H1 (cell line): ENCODE measurements at regions not wholly inside any gene's neighbourhood (a gene's known extent, or its start where the extent isn't known, plus 50 kb on each side); places are given as distances from the start of the nearest gene placed in this dataset.

Experiments used
- CTCF ChIA-PET: fragments of 300-600 bp; sonication (Branson Sonifier 250); formaldehyde crosslinking; loops from one replicate; lab custom pipeline; 2021; ENCODE audit not compliant: partially characterized antibody; lab: Charles Lee
- POLR2A ChIA-PET: fragments of 300-600 bp; sonication (Branson Sonifier 250); formaldehyde crosslinking; loops from one replicate; lab custom pipeline; 2021; ENCODE audit warnings: inconsistent platforms; ENCODE audit not compliant: partially characterized antibody; lab: Charles Lee
- DNase-seq, 2 experiments: peaks; one replicate each; pipeline versions ENCODE4 v3.0.0 to v3.0.0-alpha.2; 2010 to 2022; ENCODE audit warnings: low spot score in 2 of 2, low read depth in 1 of 2, mixed read lengths in 1 of 2
- FAIRE-seq: peaks from 2 replicates; lab custom pipeline; 2011; peaks lifted over from hg19 to GRCh38; lab: Jason Lieb, UNC
- H2AFZ ChIP-seq: 2 replicates; pipeline ENCODE4 v1.8.1; 2012; ENCODE audit warnings: low read length, inconsistent platforms
- H2AK5ac ChIP-seq: 2 replicates; pipeline ENCODE4 v1.6.1; 2013; ENCODE audit warnings: low read depth, low read length
- H2BK120ac ChIP-seq: replicated peaks from 2 replicates; pipeline ENCODE3; 2013; ENCODE audit warnings: low read depth, low read length, inconsistent platforms
- H2BK12ac ChIP-seq: 2 replicates; pipeline ENCODE4 v1.6.1; 2013; ENCODE audit warnings: low read depth, low read length
- H2BK15ac ChIP-seq: 2 replicates; pipeline ENCODE4 v1.6.1; 2013; ENCODE audit warnings: low read length
- H2BK20ac ChIP-seq: 2 replicates; pipeline ENCODE4 v1.6.1; 2013; ENCODE audit warnings: low read length
- H2BK5ac ChIP-seq: 2 replicates; pipeline ENCODE4 v1.6.1; 2013; ENCODE audit warnings: low read depth, low read length
- H3K14ac ChIP-seq: 2 replicates; pipeline ENCODE4 v1.6.1; 2013; ENCODE audit warnings: inconsistent platforms; ENCODE audit not compliant: insufficient read length
- H3K18ac ChIP-seq: 2 replicates; pipeline ENCODE4 v1.6.1; 2013; ENCODE audit warnings: low read length; ENCODE audit errors: extremely low read depth
- H3K23ac ChIP-seq: 2 replicates; pipeline ENCODE4 v1.6.1; 2013; ENCODE audit warnings: inconsistent platforms; ENCODE audit not compliant: insufficient read length
- H3K23me2 ChIP-seq: 2 replicates; pipeline ENCODE4 v1.6.1; 2013; ENCODE audit warnings: low read depth, low read length
- H3K27ac ChIP-seq: 2 replicates; pipeline ENCODE4 v1.6.1; 2011; ENCODE audit warnings: low read depth, low read length, inconsistent platforms
- H3K27me3 ChIP-seq, 4 experiments: replicated peaks in 1 of 4; 1 replicate in 1 of 4; 2 replicates in 3 of 4; pipeline versions ENCODE4 v1.6.1 to v1.8.1; 2011 to 2013; ENCODE audit warnings: low read length in 3 of 4, mild to moderate bottlenecking in 3 of 4, inconsistent platforms in 2 of 4, mixed read lengths in 2 of 4, moderate library complexity in 1 of 4; ENCODE audit not compliant: control insufficient read depth in 3 of 4, insufficient read depth in 3 of 4; ENCODE audit errors: extremely low read depth in 1 of 4
- H3K36me3 ChIP-seq, 4 experiments: 2 replicates each; pipeline versions ENCODE4 v1.6.1 to v1.8.1; 2011 to 2013; ENCODE audit warnings: mild to moderate bottlenecking in 4 of 4, low read length in 3 of 4, moderate library complexity in 2 of 4, control low read depth in 1 of 4, inconsistent platforms in 1 of 4; ENCODE audit not compliant: insufficient read depth in 4 of 4, control insufficient read depth in 2 of 4
- H3K4ac ChIP-seq: replicated peaks from 2 replicates; pipeline ENCODE3; 2013; ENCODE audit warnings: low read length, low read depth, mixed read lengths, inconsistent platforms; ENCODE audit not compliant: insufficient read length
- H3K4me1 ChIP-seq, 4 experiments: replicated peaks in 1 of 4; 1 replicate in 1 of 4; 2 replicates in 3 of 4; pipeline versions ENCODE4 v1.6.1 to v1.8.1; 2011 to 2013; ENCODE audit warnings: low read length in 3 of 4, inconsistent platforms in 2 of 4, mixed read lengths in 1 of 4; ENCODE audit not compliant: insufficient read depth in 4 of 4, control insufficient read depth in 3 of 4
- H3K4me2 ChIP-seq, 2 experiments: 2 replicates each; pipeline versions ENCODE4 v1.6.1 to v1.8.1; 2011 to 2013; ENCODE audit warnings: low read depth in 2 of 2, low read length in 2 of 2, control low read depth in 1 of 2, inconsistent platforms in 1 of 2, mild to moderate bottlenecking in 1 of 2; ENCODE audit not compliant: insufficient read depth in 1 of 2
- H3K4me3 ChIP-seq, 4 experiments: fragments of 200-600, 300-600 bp in 1 of 4; sonication (generic), shearing (Covaris generic), sonication (Bioruptor Twin) in 1 of 4; 2 replicates each; pipeline versions ENCODE4 v1.5.1 to v1.8.1; 2011 to 2016; ENCODE audit warnings: low read length in 4 of 4, low read depth in 3 of 4, control low read depth in 2 of 4, inconsistent platforms in 2 of 4, mild to moderate bottlenecking in 2 of 4, mixed read lengths in 1 of 4, moderate library complexity in 1 of 4; ENCODE audit not compliant: insufficient read depth in 2 of 4; ENCODE audit errors: extremely low read depth in 1 of 4
- H3K56ac ChIP-seq: replicated peaks from 2 replicates; pipeline ENCODE3; 2013; ENCODE audit warnings: low read depth, mild to moderate bottlenecking, mixed read lengths, low read length, inconsistent platforms; ENCODE audit not compliant: insufficient read length
- H3K79me1 ChIP-seq: 2 replicates; pipeline ENCODE4 v1.6.1; 2013; ENCODE audit warnings: low read depth, low read length, control low read depth
- H3K79me2 ChIP-seq, 2 experiments: 2 replicates each; pipeline versions ENCODE4 v1.6.1 to v1.8.1; 2012 to 2013; ENCODE audit warnings: low read length in 2 of 2, mild to moderate bottlenecking in 2 of 2, inconsistent platforms in 1 of 2; ENCODE audit not compliant: insufficient read depth in 2 of 2, control insufficient read depth in 1 of 2
- H3K9ac ChIP-seq, 4 experiments: replicated peaks in 1 of 4; 1 replicate in 1 of 4; 2 replicates in 3 of 4; pipeline versions ENCODE4 v1.6.1 to v1.8.1; 2011 to 2013; ENCODE audit warnings: low read depth in 3 of 4, low read length in 3 of 4, control low read depth in 2 of 4, mild to moderate bottlenecking in 2 of 4, moderate library complexity in 2 of 4, inconsistent platforms in 1 of 4; ENCODE audit errors: extremely low read depth in 1 of 4
- H3K9me3 ChIP-seq, 2 experiments: 2 replicates each; pipeline versions ENCODE4 v1.6.1 to v1.8.1; 2012 to 2013; ENCODE audit warnings: mild to moderate bottlenecking in 2 of 2, moderate library complexity in 2 of 2, control low read depth in 1 of 2, inconsistent platforms in 1 of 2, low read depth in 1 of 2, low read length in 1 of 2, mixed read lengths in 1 of 2; ENCODE audit not compliant: insufficient read depth in 2 of 2
- H4K20me1 ChIP-seq, 2 experiments: replicated peaks in 1 of 2; 2 replicates each; pipeline versions ENCODE3 to v1.8.1; 2011 to 2013; ENCODE audit warnings: inconsistent platforms in 2 of 2, low read length in 2 of 2, mild to moderate bottlenecking in 1 of 2; ENCODE audit not compliant: insufficient read depth in 2 of 2, control insufficient read depth in 1 of 2
- H4K5ac ChIP-seq: 2 replicates; pipeline ENCODE4 v1.6.1; 2013; ENCODE audit warnings: low read length, low read depth, mixed read lengths, inconsistent platforms; ENCODE audit not compliant: insufficient read length
- H4K8ac ChIP-seq: 2 replicates; pipeline ENCODE4 v1.8.0; 2013; ENCODE audit warnings: mild to moderate bottlenecking, moderate library complexity, low read length, inconsistent platforms; ENCODE audit not compliant: insufficient read depth; ENCODE audit errors: extremely low read depth
- H4K91ac ChIP-seq: replicated peaks from 2 replicates; pipeline ENCODE3; 2013; ENCODE audit warnings: low read length, mixed read lengths, inconsistent platforms; ENCODE audit not compliant: insufficient read length
- ASH2L ChIP-seq: fragments of 200-600, 300-600 bp; sonication (generic); IDR thresholded peaks from one replicate; pipeline ENCODE4 v1.7.1; 2017; ENCODE audit warnings: low read length
- CHD2 ChIP-seq: IDR thresholded peaks from 2 replicates; pipeline ENCODE4 v1.6.1; 2012; ENCODE audit warnings: low read length, improper control_type of control experiment
- CTCF ChIP-seq, 3 experiments: IDR thresholded peaks; 1 replicate in 2 of 3; 2 replicates in 1 of 3; pipeline versions ENCODE4 v1.5.1 to v1.6.1; 2011; ENCODE audit warnings: low read length in 3 of 3, mild to moderate bottlenecking in 3 of 3, inconsistent platforms in 2 of 3, low read depth in 1 of 3, moderate library complexity in 1 of 3; ENCODE audit not compliant: insufficient read depth in 1 of 3; ENCODE audit errors: control extremely low read depth in 1 of 3
- E2F6 ChIP-seq: IDR thresholded peaks from 2 replicates; pipeline ENCODE4 v1.6.1; 2012; ENCODE audit warnings: inconsistent platforms
- HDAC2 ChIP-seq, 2 experiments: fragments of 300-600 bp in 1 of 2; sonication (generic) in 1 of 2; IDR thresholded peaks; 2 replicates each; pipeline ENCODE4 v1.6.1; 2011 to 2012; ENCODE audit warnings: low read depth in 2 of 2, low read length in 2 of 2, mild to moderate bottlenecking in 2 of 2, moderate library complexity in 2 of 2, borderline replicate concordance in 1 of 2, inconsistent platforms in 1 of 2
- MAX ChIP-seq: IDR thresholded peaks from 2 replicates; pipeline ENCODE4 v1.6.1; 2012; ENCODE audit warnings: inconsistent platforms
- YY1 ChIP-seq: IDR thresholded peaks from 2 replicates; pipeline ENCODE4 v1.6.1; 2011; ENCODE audit warnings: low read depth, mild to moderate bottlenecking, low read length
- WGBS, 2 experiments: shearing (Covaris generic) in 1 of 2; methylation state at CpG; one replicate each; pipeline versions ENCODE4 v1.1.6 to v1.1.7; 2013 to 2015; ENCODE audit warnings: low lambda C conversion rate in 2 of 2, mixed read lengths in 2 of 2, inconsistent platforms in 1 of 2, low coverage in 1 of 2, missing lambda C conversion rate in 1 of 2; ENCODE audit not compliant: insufficient replicate concordance in 2 of 2, insufficient coverage in 1 of 2, insufficient read length in 1 of 2; ENCODE audit errors: extremely low coverage in 1 of 2, missing lambda C conversion rate in 1 of 2; 5-methylcytosine and 5-hydroxymethylcytosine counted together

GRCh38 chr10:31602541-31603234, 283.7 kb downstream of the ZEB1 start:
- H3K56ac ChIP-seq: no peak overlapping the region
- H3K4ac ChIP-seq: peak overlapping the region; percentile 83
- peak overlapping the region in 3 of 4 experiments; percentile 56 to 77 (median 58); a peak in 5 of 7 replicates for H3K9ac ChIP-seq
- H3K79me2 ChIP-seq: no peaks in the 10 kb centered on the region
- peak overlapping the region; percentile 68 to 81 (median 74) for H3K4me3 ChIP-seq
- H2BK12ac ChIP-seq: 0 out of 2 replicates have a peak overlapping the region, but pooled peaks have one; percentile 28
- H4K8ac ChIP-seq: peak overlapping the region; percentile 83; the same call in 1 of the 2 replicates
- H3K18ac ChIP-seq: peak overlapping the region; percentile 68
- no peaks in the 10 kb centered on the region for H4K20me1 ChIP-seq
- H3K79me1 ChIP-seq: no peaks in the 10 kb centered on the region
- peak overlapping the region; percentile 57; the same call in 1 of the 2 replicates for H2BK20ac ChIP-seq
- H2BK15ac ChIP-seq: peak overlapping the region; percentile 88; the same call in 1 of the 2 replicates
- no peaks in the 10 kb centered on the region for H3K27me3 ChIP-seq
- DNase-seq (peak in 1 of 2 experiments; percentile 74), FAIRE-seq (no peak)
- H3K27ac ChIP-seq: peak overlapping the region; percentile 53; the same call in 1 of the 2 replicates
- no peak overlapping the region for H3K14ac ChIP-seq
- H3K23ac ChIP-seq: no peak overlapping the region
- H3K4me2 ChIP-seq: peak overlapping the region; percentile 84 to 92
- peaks cover 2 to 9% (median 5%) of the 10 kb centered on the region in 4 experiments for H3K4me1 ChIP-seq
- ChIA-PET CTCF (interaction anchor here (7.8 kb wide), 1 partner anchor 18 kb away, joined by 39 read pairs; no protein-coding TSS in a partner anchor), POLR2A (interaction anchor here (1.2 kb wide), 1 partner anchor 16 kb away, joined by 3 read pairs; no protein-coding TSS in a partner anchor)
- H3K23me2 ChIP-seq: peaks cover 7% of the 10 kb centered on the region; the same call in 1 of the 2 replicates
- H3K36me3 ChIP-seq: no peaks in the 10 kb centered on the region
- no peak overlapping the region for H2AK5ac ChIP-seq
- no peak overlapping the region for H4K91ac ChIP-seq
- no peaks in the 10 kb centered on the region for H3K9me3 ChIP-seq
- peak overlapping the region; percentile 71; the same call in 1 of the 2 replicates for H2BK5ac ChIP-seq
- 6% methylated on average over 19 of the region's 22 CpGs; no CpG with 5 or more reads in 1 of the 2 experiments for WGBS, 2 experiments
- H2BK120ac ChIP-seq: peak overlapping the region; percentile 71
- peak overlapping the region; percentile 57; the same call in 1 of the 2 replicates for H2AFZ ChIP-seq
- H4K5ac ChIP-seq: peak overlapping the region; percentile 73
- peak; percentile 50; the same call in 1 of the 2 replicates for TF ChIP-seq YY1
- TF ChIP-seq CTCF (IDR thresholded peaks at IDR 0.05; ENCODE audit: control extremely low read depth in 1 of 3, insufficient read depth in 1 of 3, low read depth in 1 of 3, low read length in 3 of 3): no peak
- peak; percentile 78; the same call in 1 of the 2 replicates for TF ChIP-seq E2F6
- no peak for TF ChIP-seq CHD2
- no peak for TF ChIP-seq ASH2L
- 0 out of 4 replicates have a peak, but pooled peaks of 1 of the 2 experiments have one; percentile 10 for TF ChIP-seq HDAC2 (IDR thresholded peaks at IDR 0.05; ENCODE audit: borderline replicate concordance in 1 of 2, low read depth in 2 of 2, low read length in 2 of 2)
- TF ChIP-seq MAX: peak; percentile 95
